ENCODE measurements at regions not wholly inside any gene's neighbourhood (a gene's known extent, or its start where the extent isn't known, plus 50 kb on each side); places are given as distances from the start of the nearest gene placed in this dataset.

DNA sequence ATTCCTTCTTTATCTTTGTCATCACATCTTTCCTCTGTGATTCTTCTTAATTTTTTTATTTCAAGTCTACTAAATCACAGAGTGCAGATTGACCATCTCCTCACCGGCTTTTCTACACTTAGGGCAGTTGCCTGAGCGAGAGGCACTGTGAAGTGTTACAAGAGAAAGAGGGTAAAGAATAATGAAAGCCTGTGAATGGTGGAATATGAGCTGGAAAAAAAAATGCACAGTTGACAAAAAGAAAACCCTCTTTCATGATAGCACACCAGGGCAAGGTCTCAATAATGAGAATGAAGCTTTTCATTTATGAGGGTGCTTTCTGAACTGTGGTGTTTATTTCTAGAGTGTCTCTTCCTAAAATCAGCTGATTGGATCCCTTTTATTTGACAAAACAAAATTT lies 106.2 kb upstream of the PDE3A start:
- no peak for DNase-seq
- ATAC-seq: no peak

DNA sequence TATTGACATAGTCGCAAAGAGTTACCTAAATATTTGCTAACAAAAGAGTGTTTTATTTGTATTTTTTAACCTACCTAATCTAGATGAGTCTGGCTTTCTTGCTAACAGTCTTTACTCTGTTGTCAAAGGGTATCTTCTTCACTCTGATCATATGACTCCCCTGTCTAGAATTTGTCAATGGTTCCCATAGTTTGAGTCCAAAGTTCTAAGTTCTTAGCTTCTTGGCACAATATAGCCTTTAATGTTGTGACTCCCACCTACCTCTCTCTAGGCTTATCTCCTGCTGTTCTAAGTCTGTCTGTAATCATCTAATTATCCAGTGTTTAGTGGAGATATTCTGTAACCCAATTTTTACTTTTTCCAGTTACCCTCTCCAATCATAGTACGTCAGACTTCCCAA lies 104.3 kb upstream of the PDE3A start:
- no peak for DNase-seq
- no peak for ATAC-seq

DNA sequence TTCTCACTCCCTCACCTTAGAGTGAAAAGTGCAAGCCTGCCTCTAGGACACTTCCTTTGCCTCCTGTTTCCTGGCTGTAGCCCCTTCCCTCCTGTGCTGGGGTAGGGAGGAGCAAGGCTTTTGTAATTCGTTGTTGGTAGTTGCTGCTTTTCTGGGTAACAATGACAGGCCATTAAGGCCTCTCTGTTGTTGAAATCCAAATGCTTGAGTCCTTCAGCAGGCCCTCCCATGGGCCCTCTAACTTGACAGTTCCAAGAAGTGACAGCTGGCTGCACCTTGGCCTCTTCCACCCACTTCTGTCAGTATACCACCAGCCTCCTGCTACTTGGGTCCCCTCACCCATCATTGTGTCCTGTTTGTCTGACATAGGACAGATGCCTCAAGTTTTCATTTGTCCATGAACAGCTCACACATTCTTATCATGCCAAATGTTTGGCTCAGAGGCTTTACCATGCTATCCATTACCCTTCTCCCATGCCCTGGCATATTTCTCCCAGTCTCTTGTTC lies 103.7 kb upstream of the PDE3A start:
- ATAC-seq: no peak
- no peak for DNase-seq

DNA sequence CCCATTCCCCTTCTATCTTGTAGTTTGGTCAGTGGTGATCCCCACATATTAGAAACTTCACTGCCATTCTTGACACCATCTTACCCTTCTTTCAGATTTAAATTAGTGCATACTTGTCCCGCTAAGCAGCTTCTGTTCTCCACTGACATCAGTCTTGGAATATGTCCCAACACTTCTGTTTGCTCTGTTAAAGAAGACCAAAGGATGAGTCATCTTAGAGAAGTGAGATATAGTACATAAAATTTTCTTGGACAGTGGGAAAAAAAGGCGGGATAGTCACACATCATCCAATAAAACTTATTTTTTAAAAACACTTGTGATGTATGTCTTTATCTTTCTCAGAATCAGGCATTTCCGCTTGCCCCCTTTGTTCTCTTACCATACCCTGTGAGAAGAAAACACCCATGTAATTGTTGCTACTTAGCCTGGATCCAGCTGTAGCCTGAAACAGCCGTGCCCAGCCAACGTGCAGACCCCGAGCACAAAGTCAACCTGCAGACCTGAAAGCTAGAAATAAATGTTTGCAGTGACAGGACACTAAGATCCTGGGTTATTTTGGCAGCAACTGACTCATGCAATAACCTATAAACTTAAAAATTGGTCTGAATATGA lies 100.1 kb upstream of the PDE3A start:
- no peak for DNase-seq

DNA sequence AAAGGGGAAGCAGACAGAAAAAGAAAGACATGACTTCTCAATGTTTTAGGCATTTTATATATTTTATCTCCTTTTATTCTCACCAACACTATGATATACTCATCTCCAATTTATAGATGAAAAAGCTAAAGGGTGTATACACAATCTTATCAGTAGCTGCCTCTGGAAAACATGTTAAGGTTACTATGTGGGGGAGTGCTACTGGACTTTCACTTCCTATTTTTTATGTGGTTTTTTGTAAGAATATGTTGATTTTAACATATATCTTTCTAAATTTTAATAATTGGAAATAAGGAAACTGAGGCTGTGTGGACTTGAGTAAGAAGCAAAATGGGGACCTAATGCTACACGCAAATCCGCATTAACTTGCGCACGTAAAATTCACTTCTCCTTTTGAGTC lies 99.6 kb upstream of the PDE3A start:
- no peak for DNase-seq
- ATAC-seq: no peak

More for the DNA sequence above, 100.1 kb upstream of the PDE3A start:
- no peak for ATAC-seq

DNA sequence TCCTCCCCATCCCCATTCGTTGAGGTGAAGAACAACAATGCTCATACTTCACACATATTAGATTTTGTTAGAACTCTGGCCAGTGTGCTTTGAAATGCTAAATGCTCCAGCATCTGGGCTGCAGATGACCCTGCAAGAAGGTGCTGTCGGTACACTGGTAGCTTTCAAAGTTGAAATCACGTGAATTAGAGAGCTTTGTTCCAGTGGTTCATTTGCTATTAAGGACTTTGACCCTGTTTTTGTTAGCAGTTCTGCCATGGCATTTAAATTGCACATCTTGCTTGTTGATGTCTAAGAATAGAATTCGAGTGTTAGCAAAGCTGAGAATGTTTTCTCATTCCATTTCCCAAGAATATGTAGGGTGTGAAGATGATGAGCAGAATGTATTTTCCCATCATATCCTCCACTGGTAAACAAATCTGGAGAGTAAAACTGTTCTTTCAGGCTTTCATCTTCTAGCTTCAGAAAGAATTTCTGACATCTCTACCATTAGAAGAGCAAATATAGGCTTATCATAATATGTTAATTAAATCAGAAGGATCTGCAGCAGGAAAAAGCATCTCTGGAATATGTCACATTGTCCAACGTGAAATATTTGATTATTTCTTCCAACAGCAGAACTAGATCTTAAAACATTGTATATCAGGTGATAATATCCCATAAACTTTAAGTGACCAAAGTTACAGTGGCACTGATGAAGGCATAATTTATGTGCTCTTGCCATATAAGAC lies 98.8 kb upstream of the PDE3A start:
- ATAC-seq: no peak
- DNase-seq: no peak

DNA sequence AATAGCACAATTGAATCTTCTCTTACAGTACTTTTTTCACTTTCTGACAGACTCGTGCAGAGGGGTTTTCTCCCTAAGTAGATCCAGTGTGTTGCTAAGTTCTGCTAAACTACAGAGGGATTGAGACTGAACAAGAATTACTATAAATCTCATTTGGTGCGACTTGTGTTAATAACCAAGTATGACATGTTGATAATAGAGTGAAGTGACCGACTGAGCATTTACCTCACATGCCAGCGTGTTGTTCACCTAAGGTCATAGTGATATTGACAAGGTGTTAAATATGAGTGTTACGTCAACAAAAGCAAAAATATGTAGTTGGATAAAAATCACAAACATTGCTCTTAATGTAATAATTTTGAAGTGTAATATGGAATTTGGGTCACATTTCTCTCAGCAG lies 97.8 kb upstream of the PDE3A start:
- ATAC-seq (no peak), DNase-seq (no peak)

DNA sequence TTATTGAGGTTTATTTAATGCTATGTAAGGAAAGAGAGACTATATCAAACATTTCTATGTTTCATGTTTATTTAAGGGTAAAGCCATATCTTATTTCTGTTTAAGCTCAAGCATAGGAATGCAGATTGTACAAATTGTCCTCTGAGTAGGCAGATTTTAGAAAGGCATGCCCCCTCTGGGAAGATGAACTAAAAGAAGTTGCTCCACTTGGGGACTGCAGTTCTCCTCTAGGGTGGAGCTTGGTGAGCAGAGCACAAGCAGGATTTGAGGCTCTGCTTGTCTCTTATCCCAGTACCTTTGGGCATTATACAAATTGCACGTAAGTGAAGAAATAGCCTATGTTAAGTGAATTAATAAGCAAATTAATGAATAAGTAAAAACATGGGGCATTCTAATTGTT lies 96.2 kb upstream of the PDE3A start:
- no peak for ATAC-seq

DNA sequence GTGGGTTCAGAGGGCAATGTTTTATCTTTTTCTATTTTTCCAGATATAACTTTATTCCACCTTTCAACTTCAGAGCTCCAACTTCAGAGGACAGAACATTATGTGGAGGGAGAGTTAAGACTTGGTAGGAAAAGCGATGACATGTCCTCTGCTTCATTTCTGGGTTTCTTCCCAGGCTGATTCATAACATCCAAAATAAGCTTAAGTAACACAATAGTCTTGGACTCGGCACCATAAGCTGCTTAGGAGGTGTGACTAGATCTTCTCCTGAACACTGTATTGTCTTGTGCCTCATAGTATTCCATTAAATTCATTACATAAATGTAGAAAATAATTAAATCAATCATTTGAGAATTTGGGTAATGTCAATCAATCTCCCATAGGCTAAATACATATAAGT lies 95.5 kb upstream of the PDE3A start:
- ATAC-seq (no peak), DNase-seq (no peak)

More for the DNA sequence above, 96.2 kb upstream of the PDE3A start:
- no peak for DNase-seq

DNA sequence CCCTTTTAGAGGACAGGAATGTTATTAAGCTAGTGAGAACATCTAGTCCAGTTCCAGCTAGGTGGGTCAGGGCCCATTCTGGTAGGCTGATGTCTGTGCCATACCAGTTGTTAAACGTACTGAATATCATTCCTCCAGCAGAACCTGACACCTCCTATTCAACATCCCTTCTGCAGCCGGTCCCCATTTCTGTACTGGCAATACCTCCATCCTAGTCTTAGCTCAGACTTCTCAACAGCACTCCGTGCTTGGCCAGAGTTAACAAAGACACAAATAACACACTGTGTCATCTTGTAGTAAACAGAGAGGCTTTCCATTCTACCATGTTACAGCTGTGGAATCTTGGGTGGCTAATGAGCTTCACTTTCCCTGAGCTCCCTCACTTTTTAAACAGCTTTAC lies 94.3 kb upstream of the PDE3A start:
- DNase-seq (no peak), ATAC-seq (no peak)

DNA sequence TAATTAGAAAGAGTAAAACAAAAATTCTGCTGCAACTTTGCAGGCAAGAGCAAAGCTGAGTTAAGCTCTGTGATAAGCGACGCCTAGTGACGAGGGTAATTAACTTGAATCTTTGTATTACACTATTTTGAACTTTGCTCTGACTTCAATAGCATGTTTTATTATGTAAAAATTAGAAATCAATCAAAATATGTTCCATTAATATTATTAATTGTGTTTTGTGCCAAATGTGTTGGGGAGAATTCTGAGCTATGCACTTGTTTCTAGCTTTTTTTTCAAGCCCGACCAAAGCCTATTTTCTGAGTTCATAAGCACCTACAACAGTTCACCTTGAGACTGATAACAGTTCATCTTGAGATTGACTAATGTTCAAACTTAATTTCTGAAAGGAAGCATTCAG lies 90.1 kb upstream of the PDE3A start:
- DNase-seq (no peak), ATAC-seq (no peak)

DNA sequence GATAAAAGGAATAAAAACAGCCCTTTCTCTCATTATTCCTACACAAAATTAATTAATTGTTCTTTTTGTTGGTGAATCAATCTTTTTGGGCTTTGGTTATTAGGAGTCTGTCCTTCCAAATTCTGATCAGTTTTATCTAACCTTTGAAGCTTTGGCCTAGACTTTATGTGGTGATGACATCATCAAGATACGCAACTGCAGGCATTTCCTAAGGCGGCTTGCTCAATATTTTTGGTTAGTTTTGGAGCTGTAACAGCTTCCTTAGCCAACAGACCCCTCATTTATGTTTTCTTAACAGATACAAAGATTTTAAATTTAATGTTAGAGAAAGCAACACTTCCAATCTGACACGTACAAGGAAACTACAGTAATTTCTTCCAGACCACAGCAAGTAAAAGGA lies 87.8 kb upstream of the PDE3A start:
- ATAC-seq (no peak), DNase-seq (no peak)

DNA sequence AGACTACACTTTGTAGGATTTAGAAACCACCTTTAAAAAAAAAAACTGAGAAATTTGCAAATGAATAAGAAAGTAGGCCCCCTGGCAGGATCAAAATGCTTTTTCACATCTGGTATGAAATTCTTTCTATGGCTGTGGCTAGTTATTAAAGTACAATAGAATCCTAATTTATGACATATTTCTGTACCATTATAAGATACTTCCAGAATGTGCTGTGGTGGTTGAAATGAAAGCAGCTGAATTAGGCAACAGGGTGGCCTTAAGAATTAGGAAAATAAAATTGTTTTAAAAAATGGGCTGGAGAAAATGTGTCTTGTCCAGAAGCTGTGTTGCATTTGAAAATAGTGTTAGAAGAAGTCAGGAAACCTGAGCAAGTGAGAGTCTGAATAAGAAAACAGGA lies 85.9 kb upstream of the PDE3A start:
- no peak for ATAC-seq

DNA sequence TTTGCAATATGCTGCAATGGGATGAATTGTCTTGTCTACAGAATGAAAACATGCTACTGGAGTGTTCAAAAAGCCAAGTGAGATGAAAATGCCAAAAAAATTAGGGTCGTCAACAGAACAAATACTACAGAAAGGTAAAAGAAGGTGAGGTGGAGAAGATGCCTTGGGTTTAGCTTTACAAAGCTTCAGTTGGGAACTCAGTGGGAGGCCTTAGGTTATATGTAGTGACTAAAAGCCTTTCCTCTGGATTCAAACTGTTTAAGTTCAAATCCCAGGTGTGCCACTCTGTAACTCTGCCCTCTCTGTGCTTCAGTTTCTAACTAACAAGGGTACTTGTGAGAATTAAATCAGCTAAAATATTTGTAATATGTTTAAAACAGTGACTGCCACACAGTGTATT lies 84.9 kb upstream of the PDE3A start:
- no peak for DNase-seq
- no peak for ATAC-seq

More for the DNA sequence above, 85.9 kb upstream of the PDE3A start:
- no peak for DNase-seq

DNA sequence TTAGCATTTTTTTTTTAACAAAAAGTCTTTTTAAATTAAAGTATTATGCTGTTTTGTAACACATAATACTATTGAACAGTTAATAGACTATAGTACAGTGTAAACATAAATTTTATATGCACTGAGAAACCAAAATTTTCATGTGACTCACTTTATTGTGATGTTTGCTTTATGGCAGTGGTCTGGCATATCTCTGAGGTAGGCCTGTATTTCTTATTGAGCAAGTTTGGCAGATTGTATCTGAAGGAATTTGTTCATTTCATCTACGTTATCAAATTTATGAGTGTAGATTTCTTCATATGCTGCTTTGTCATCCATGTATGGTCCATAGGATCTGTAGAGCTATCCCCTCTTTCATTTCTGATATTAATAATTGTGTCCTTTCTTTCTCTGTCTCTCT lies 78.8 kb upstream of the PDE3A start:
- ATAC-seq (no peak), DNase-seq (no peak)

DNA sequence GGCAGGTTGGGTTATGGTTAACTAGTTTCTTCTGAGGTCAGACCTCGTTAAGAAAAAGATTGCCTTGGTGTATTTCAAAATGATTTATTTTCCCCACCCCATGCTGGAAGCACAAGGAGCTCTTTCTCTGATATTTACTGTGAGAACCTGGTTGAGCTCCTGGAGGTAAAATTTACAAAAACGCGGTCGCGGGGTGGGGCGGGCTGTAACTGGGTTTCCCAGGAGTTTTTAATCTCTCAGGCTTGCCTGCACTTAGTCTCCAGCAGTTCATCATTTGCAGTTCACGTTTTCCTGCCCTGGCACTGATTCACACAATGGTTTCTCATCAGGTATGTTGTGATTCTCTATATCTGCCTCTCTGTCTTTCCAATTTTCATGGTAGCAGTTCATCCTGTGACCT lies 67.9 kb upstream of the PDE3A start:
- DNase-seq (no peak), ATAC-seq (no peak)

DNA sequence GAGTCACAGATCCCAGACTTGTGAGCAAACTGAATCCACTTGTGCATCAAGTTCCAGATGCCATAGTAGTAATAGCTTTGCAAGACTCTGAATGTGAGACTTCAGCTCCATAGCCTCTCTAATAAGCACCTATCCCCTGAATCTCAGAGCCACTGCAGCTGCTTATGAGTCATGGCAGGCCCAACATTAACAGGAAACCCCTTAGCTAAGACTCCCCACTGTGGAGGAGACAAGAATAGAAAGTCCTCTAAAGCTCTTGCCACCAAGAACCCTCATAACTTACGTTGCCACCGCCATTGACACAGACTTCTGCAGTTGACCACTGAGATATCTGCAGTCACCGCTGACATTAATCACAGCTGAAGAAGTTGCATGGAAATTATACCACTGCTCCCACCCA lies 62.9 kb upstream of the PDE3A start:
- DNase-seq (no peak), ATAC-seq (no peak)

DNA sequence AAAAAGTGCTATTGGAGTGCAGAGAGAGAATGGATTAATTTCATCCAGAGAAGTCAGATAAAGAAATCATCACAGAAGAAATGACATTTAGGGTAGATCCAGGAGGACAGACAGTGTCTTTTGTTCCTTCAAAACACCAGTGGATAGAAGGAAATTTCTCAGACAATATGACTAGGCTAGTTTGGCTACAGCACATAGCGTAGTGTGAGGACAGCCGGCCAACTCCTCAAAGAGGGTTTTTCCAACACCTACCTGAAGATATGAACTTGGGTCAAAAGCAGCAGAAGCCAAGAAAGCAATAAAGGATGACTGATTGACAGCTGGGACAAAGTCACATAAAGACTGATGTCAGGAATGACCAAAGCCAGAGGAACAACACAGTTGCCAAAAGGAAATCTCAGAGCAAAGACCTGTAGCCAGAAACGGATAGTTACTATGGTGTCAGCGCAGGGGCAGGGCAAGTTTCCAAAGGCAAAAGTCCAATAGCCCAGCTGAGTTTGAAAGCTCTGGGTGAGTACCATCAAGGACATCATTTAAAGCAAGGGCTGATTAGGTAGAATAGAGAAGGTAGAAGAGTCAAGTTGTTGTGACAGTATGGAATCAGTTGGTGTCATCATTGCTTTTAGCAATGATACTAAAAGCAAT lies 58.7 kb upstream of the PDE3A start:
- DNase-seq (no peak), ATAC-seq (no peak)

DNA sequence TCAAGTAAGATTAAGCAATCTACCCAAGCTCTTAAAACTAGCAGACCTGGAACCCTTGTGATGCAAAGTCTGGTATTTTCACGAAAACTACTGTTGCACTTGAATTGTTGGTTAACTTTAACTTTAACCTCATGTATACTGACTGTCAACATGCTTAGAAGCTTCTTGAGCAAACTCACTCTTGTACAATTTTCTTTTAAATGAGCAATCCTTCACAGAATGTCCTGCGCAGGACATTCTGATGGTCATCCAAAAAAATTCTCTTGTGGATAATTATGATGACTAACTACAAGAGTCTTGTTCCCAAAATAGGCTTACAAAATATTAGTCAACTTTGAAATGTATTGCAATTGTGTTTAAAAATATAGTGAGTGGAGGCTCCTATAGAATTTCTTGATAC lies 54.0 kb upstream of the PDE3A start:
- ATAC-seq (no peak), DNase-seq (no peak)

DNA sequence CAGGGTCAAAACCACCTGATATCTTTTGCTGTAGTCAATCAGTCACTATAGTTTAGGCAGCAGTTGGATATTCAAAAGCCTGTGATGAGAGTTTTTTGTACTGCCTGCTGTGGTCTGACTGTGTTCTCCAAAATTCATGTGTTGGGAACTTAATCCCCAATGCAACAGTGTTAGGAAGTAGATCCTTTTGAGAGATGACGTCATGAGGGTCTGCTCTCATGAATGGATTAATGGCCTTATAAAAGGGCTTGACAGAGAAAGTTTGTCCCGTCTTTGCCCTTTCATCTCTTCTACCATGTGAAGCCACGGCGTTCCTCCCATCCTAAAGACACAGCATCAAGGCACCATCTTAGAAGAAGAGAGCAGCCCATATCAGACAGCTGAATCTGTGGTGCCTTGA lies 50.8 kb upstream of the PDE3A start:
- no peak for ATAC-seq
- no peak for DNase-seq
